ENCODE measurements at regions not wholly inside any gene's neighbourhood (a gene's known extent, or its start where the extent isn't known, plus 50 kb on each side); places are given as distances from the start of the nearest gene placed in this dataset.
"Not testable (repeated sequence)": the region's sequence is repeated elsewhere in the genome, so short reads cannot be mapped to it uniquely, and the experiment has no call there.

GRCh38 chr2:12556762-12557161, 160.0 kb upstream of the TRIB2 start:
- Histone ChIP-seq H3K27ac (no peak overlapping the region), H3K4me1 (no peaks in the 10 kb centered on the region), H3K27me3 (no peaks in the 10 kb centered on the region), H3K9ac (ENCODE audit: low read depth in 2 of 2, low read length in 2 of 2) (no peak overlapping the region), H3K36me3 (no peaks in the 10 kb centered on the region), H3K4me3 (no peak overlapping the region), H3K9me3 (no peaks in the 10 kb centered on the region)
- DNase-seq, result no peak
- intact Hi-C loops (cut with DNase I), result no loop called here
- no peak for TF ChIP-seq CTCF (IDR thresholded peaks at IDR 0.05)

GRCh38 chr2:12557688-12558087, 159.0 kb upstream of the TRIB2 start:
- DNase-seq, result no peak
- no peak for TF ChIP-seq CTCF (IDR thresholded peaks at IDR 0.05)
- intact Hi-C loops (cut with DNase I), result no loop called here
- Histone ChIP-seq H3K36me3 (no peaks in the 10 kb centered on the region), H3K4me3 (no peak overlapping the region), H3K9me3 (no peaks in the 10 kb centered on the region), H3K4me1 (no peaks in the 10 kb centered on the region), H3K9ac (ENCODE audit: low read depth in 2 of 2, low read length in 2 of 2) (no peak overlapping the region), H3K27me3 (no peaks in the 10 kb centered on the region), H3K27ac (no peak overlapping the region)

- Histone ChIP-seq H3K9ac (ENCODE audit: low read depth in 2 of 2, low read length in 2 of 2) (no peak overlapping the region), H3K27ac (no peak overlapping the region), H3K36me3 (no peaks in the 10 kb centered on the region), H3K27me3 (no peaks in the 10 kb centered on the region), H3K4me3 (no peak overlapping the region), H3K9me3 (no peaks in the 10 kb centered on the region), H3K4me1 (no peaks in the 10 kb centered on the region)
- no peak for DNase-seq
- no peak for TF ChIP-seq CTCF (IDR thresholded peaks at IDR 0.05)
- intact Hi-C loops (cut with DNase I), result no loop called here
Measured at GRCh38 chr2:12558519-12558918, 158.2 kb upstream of the TRIB2 start.

- no peak for DNase-seq
- Histone ChIP-seq H3K9ac (ENCODE audit: low read depth in 2 of 2, low read length in 2 of 2) (no peak overlapping the region), H3K9me3 (no peaks in the 10 kb centered on the region), H3K36me3 (no peaks in the 10 kb centered on the region), H3K4me3 (no peak overlapping the region), H3K27me3 (no peaks in the 10 kb centered on the region), H3K27ac (no peak overlapping the region), H3K4me1 (no peaks in the 10 kb centered on the region)
- intact Hi-C loops (cut with DNase I), result no loop called here
- no peak for TF ChIP-seq CTCF (IDR thresholded peaks at IDR 0.05)
Measured at GRCh38 chr2:12560618-12561017, 156.1 kb upstream of the TRIB2 start.

GRCh38 chr2:12567411-12567810, 149.3 kb upstream of the TRIB2 start:
- no peak for TF ChIP-seq CTCF (IDR thresholded peaks at IDR 0.05)
- no peaks in the 10 kb centered on the region for H3K27me3 ChIP-seq
- no peak overlapping the region for H3K9ac ChIP-seq (ENCODE audit: low read depth in 2 of 2, low read length in 2 of 2)
- H3K36me3 ChIP-seq, result no peaks in the 10 kb centered on the region
- intact Hi-C loops (cut with DNase I), result no loop called here
- no peaks in the 10 kb centered on the region for H3K4me1 ChIP-seq
- no peaks in the 10 kb centered on the region for H3K9me3 ChIP-seq
- H3K4me3 ChIP-seq, result no peak overlapping the region
- H3K27ac ChIP-seq, result no peak overlapping the region
- no peak for DNase-seq

- H3K9me3 ChIP-seq; H3K9ac ChIP-seq (ENCODE audit: low read depth in 2 of 2, low read length in 2 of 2); H3K4me1 ChIP-seq; H3K4me3 ChIP-seq; DNase-seq; H3K27me3 ChIP-seq; H3K36me3 ChIP-seq; H3K27ac ChIP-seq; intact Hi-C loops (cut with DNase I): not testable (repeated sequence)
Measured at GRCh38 chr2:12569510-12569909, 147.2 kb upstream of the TRIB2 start.

GRCh38 chr2:12569929-12570328, 146.8 kb upstream of the TRIB2 start:
- H3K9ac ChIP-seq (ENCODE audit: low read depth in 2 of 2, low read length in 2 of 2); H3K27me3 ChIP-seq; H3K9me3 ChIP-seq; H3K36me3 ChIP-seq; H3K4me3 ChIP-seq; H3K4me1 ChIP-seq; DNase-seq; H3K27ac ChIP-seq; intact Hi-C loops (cut with DNase I): not testable (repeated sequence)

Data from colonic mucosa (tissue), 4 donors.